Stomach (tissue), 8 donors: ENCODE measurements at regions not wholly inside any gene's neighbourhood (a gene's known extent, or its start where the extent isn't known, plus 50 kb on each side); places are given as distances from the start of the nearest gene placed in this dataset.

Experiments
- DNase-seq, 2 donors: peaks; one replicate each; pipeline versions ENCODE4 v3.0.0 to v3.0.0-alpha.2; 2013 to 2019
- H3K27ac ChIP-seq, 5 donors: fragments of 200-600 bp in 4 of 5; sonication (generic) in 4 of 5; one replicate each; pipeline ENCODE4 v1.5.1; 2013 to 2019; ENCODE audit warnings: mild to moderate bottlenecking in 1 of 5, moderate library complexity in 1 of 5
- H3K27me3 ChIP-seq, 3 donors: fragments of 200-600 bp; sonication (generic); one replicate each; pipeline ENCODE4 v1.5.1; 2017 to 2019; ENCODE audit warnings: mixed run types in 1 of 3
- H3K36me3 ChIP-seq, 4 donors: fragments of 200-600 bp; sonication (generic); 1 replicate in 3 of 4; 2 replicates in 1 of 4; pipeline ENCODE4 v1.5.1; 2016 to 2019
- H3K4me1 ChIP-seq, 4 donors: fragments of 200-600 bp; sonication (generic); one replicate each; pipeline ENCODE4 v1.5.1; 2016 to 2019
- H3K4me3 ChIP-seq, 4 donors: fragments of 200-600 bp; sonication (generic) in 3 of 4; one replicate each; pipeline ENCODE4 v1.5.1; 2016 to 2019; ENCODE audit warnings: mild to moderate bottlenecking in 1 of 4
- H3K9me3 ChIP-seq, 4 donors: fragments of 200-600 bp; sonication (generic); one replicate each; pipeline ENCODE4 v1.5.1; 2016 to 2019
- CTCF ChIP-seq, 7 experiments: fragments of 450-650 bp in 4 of 7; fragments of 200-600 bp in 3 of 7; sonication (generic) in 3 of 7; IDR thresholded peaks; one replicate each; pipeline ENCODE4 v1.5.1; 2016 to 2019; ENCODE audit warnings: antibody characterized with exemption in 7 of 7, control low read depth in 2 of 7, mild to moderate bottlenecking in 1 of 7
- EP300 ChIP-seq: sonication (generic); formaldehyde crosslinking; IDR thresholded peaks from one replicate; pipeline ENCODE4 v1.6.1; 2017; ENCODE audit warnings: antibody characterized with exemption
- POLR2A ChIP-seq, 4 donors: fragments of 450-650 bp; IDR thresholded peaks; one replicate each; pipeline ENCODE4 v1.6.1; 2016; ENCODE audit warnings: antibody characterized with exemption in 4 of 4, control low read depth in 2 of 4, mild to moderate bottlenecking in 1 of 4, moderate library complexity in 1 of 4
- POLR2AphosphoS5 ChIP-seq, 3 donors: sonication (generic); formaldehyde crosslinking; IDR thresholded peaks; one replicate each; pipeline ENCODE4 v1.6.1; 2016; ENCODE audit warnings: antibody characterized with exemption in 3 of 3
- WGBS, 5 donors: extraction: QIAGEN DNeasy Blood & Tissue Kit in 3 of 5; methylation state at CpG; one replicate each; pipeline versions ENCODE4 v1.1.5 to v1.1.7; 2013 to 2018; 5-methylcytosine and 5-hydroxymethylcytosine counted together
- intact Hi-C: fragments of 100-400 bp; cut with DNase I; formaldehyde crosslinking; loops from one replicate; pipeline ENCODE4 v1.15.1; 2023; ENCODE audit warnings: low total_unique reads
- donor health status: healthy with polysubstance abuse.
- donor health status: Bipolar disorder and iron deficiency.
- donor health status: healthy.

- DNase-seq: no peak
- H3K27me3 ChIP-seq: peaks cover 0 to 14% (median 0%) of the 10 kb centered on the region in 3 donors
- peaks cover 0 to 9% (median 3%) of the 10 kb centered on the region in 4 donors for H3K9me3 ChIP-seq
- intact Hi-C loops: no loop called here
- H3K36me3 ChIP-seq: no peaks in the 10 kb centered on the region
- H3K4me1 ChIP-seq: no peaks in the 10 kb centered on the region
- H3K27ac ChIP-seq: no peak overlapping the region
- WGBS, 5 donors: 66 to 91% (median 81%) methylated on average over 2 of the region's 2 CpGs
- H3K4me3 ChIP-seq: no peak overlapping the region
- TF ChIP-seq POLR2AphosphoS5 (IDR thresholded peaks at IDR 0.05) (no peak), EP300 (no peak), CTCF (IDR thresholded peaks at IDR 0.05) (no peak), POLR2A (IDR thresholded peaks at IDR 0.05) (no peak)
Observed at GRCh38 chr5:88128813-88129212, 139.8 kb downstream of the TMEM161B start.

- no peak overlapping the region for H3K4me3 ChIP-seq
- TF ChIP-seq POLR2AphosphoS5 (IDR thresholded peaks at IDR 0.05): no peak
- TF ChIP-seq EP300: no peak
- no peak for TF ChIP-seq POLR2A (IDR thresholded peaks at IDR 0.05)
- TF ChIP-seq CTCF (IDR thresholded peaks at IDR 0.05): no peak
- intact Hi-C loops: no loop called here
- no peaks in the 10 kb centered on the region for H3K36me3 ChIP-seq
- H3K27me3 ChIP-seq: no peaks in the 10 kb centered on the region
- no peak for DNase-seq
- peaks cover 0 to 8% (median 3%) of the 10 kb centered on the region in 4 donors for H3K9me3 ChIP-seq
- no peak overlapping the region for H3K27ac ChIP-seq
- no peaks in the 10 kb centered on the region for H3K4me1 ChIP-seq
- 85 to 92% (median 87%) methylated on average over 4 of the region's 4 CpGs for WGBS, 5 donors
Observed at GRCh38 chr5:88119535-88120125, 149.0 kb downstream of the TMEM161B start.

GRCh38 chr5:88118179-88118578 lies 150.5 kb downstream of the TMEM161B start:
- 13 to 30% (median 27%) methylated on average over 2 of the region's 2 CpGs for WGBS, 5 donors
- H3K9me3 ChIP-seq: peaks cover 0 to 8% (median 2%) of the 10 kb centered on the region in 4 donors
- H3K4me1 ChIP-seq: no peaks in the 10 kb centered on the region
- no peak overlapping the region for H3K4me3 ChIP-seq
- H3K27ac ChIP-seq: no peak overlapping the region
- H3K27me3 ChIP-seq: no peaks in the 10 kb centered on the region
- no peaks in the 10 kb centered on the region for H3K36me3 ChIP-seq
- no peak for TF ChIP-seq EP300
- no peak for TF ChIP-seq POLR2A (IDR thresholded peaks at IDR 0.05)
- TF ChIP-seq CTCF (IDR thresholded peaks at IDR 0.05): no peak
- no peak for TF ChIP-seq POLR2AphosphoS5 (IDR thresholded peaks at IDR 0.05)
- intact Hi-C loops: no loop called here
- DNase-seq: no peak

- Histone ChIP-seq H3K27me3 (no peaks in the 10 kb centered on the region), H3K4me3 (no peak overlapping the region), H3K36me3 (no peaks in the 10 kb centered on the region), H3K4me1 (no peaks in the 10 kb centered on the region), H3K9me3 (peaks cover 0 to 8% (median 2%) of the 10 kb centered on the region in 4 donors), H3K27ac (no peak overlapping the region)
- intact Hi-C loops: no loop called here
- no peak for DNase-seq
- TF ChIP-seq EP300 (no peak), POLR2A (IDR thresholded peaks at IDR 0.05) (no peak), CTCF (IDR thresholded peaks at IDR 0.05) (no peak), POLR2AphosphoS5 (IDR thresholded peaks at IDR 0.05) (no peak)
Observed at GRCh38 chr5:88117546-88117945, 151.1 kb downstream of the TMEM161B start.
